ENCODE measurements at regions not wholly inside any gene's neighbourhood (a gene's known extent, or its start where the extent isn't known, plus 50 kb on each side); places are given as distances from the start of the nearest gene placed in this dataset.

GRCh38 chr6:103522045-103522444, 1337.7 kb downstream of the HACE1 start:
- TF ChIP-seq FOXM1 (CRISPR knock-in tag; IDR thresholded peaks at IDR 0.05), result no peak
- TF ChIP-seq ZNF780A (CRISPR knock-in tag; IDR thresholded peaks at IDR 0.05), result no peak
- TF ChIP-seq E2F1 (CRISPR knock-in tag; IDR thresholded peaks at IDR 0.05), result no peak
- TF ChIP-seq REST (IDR thresholded peaks at IDR 0.05; ENCODE audit: borderline replicate concordance in 1 of 2, low read depth in 1 of 2, low read length in 2 of 2), result no peak

All from HepG2 (cell line).